ENCODE measurements at regions not wholly inside any gene's neighbourhood (a gene's known extent, or its start where the extent isn't known, plus 50 kb on each side); places are given as distances from the start of the nearest gene placed in this dataset.

GRCh38 chr15:98444138-98444537, 204.2 kb upstream of the IGF1R start (continued):
- TF ChIP-seq MAX (IDR thresholded peaks at IDR 0.05) (no peak), FOSB (CRISPR knock-in tag; IDR thresholded peaks at IDR 0.05) (no peak)

GRCh38 chr15:98445315-98445714, 203.0 kb upstream of the IGF1R start:
- ATAC-seq: no peak
- 0 out of 3 replicates have a peak, but pooled peaks cover 8% of the 10 kb centered on the region for H3K9me3 ChIP-seq
- ChIA-PET POLR2A (no interaction called here), CTCF (interaction anchor here (0.6 to 10.2 kb wide), 10 partner anchors 16 to 768 kb away, joined by 3 to 115 read pairs (median 5); partner anchors contain the start of gene IGF1R)
- H3K4me2 ChIP-seq: no peak overlapping the region
- H3K4me1 ChIP-seq: peaks cover 8% of the 10 kb centered on the region
- FAIRE-seq: no peak
- no peak overlapping the region for H3K27ac ChIP-seq
- 63% methylated on average over 11 of the region's 11 CpGs for WGBS (ENCODE audit: missing lambda C conversion rate)
- TF ChIP-seq KDM5A (IDR thresholded peaks at IDR 0.05) (no peak), ZC3H11A (IDR thresholded peaks at IDR 0.05) (no peak)
- no peak for DNase-seq (ENCODE audit: low read depth in 1 of 2, low spot score in 1 of 2)
- H3K4me3 ChIP-seq: no peak overlapping the region

- Histone ChIP-seq H3K9me3 (0 out of 3 replicates have a peak, but pooled peaks cover 8% of the 10 kb centered on the region), H3K4me1 (peaks cover 8% of the 10 kb centered on the region), H3K4me3 (no peak overlapping the region), H3K27ac (no peak overlapping the region), H3K4me2 (no peak overlapping the region)
- no peak for FAIRE-seq
- no peak for DNase-seq (ENCODE audit: low read depth in 1 of 2, low spot score in 1 of 2)
- WGBS (ENCODE audit: missing lambda C conversion rate): 56% methylated on average over 8 of the region's 8 CpGs
- TF ChIP-seq REST (IDR thresholded peaks at IDR 0.05): peak; percentile 21; the same call in 1 of the 2 replicates
- no peak for TF ChIP-seq ATOH8 (CRISPR knock-in tag; IDR thresholded peaks at IDR 0.05; ENCODE audit: low read depth)
- POLR2A ChIA-PET: no interaction called here
- no peak for ATAC-seq
- CTCF ChIA-PET: interaction anchor here (0.6 to 10.2 kb wide), 10 partner anchors 17 to 767 kb away, joined by 3 to 115 read pairs (median 4); no protein-coding TSS in a partner anchor
Observed at GRCh38 chr15:98446083-98446482, 202.3 kb upstream of the IGF1R start.

- ChIA-PET POLR2A (no interaction called here), CTCF (interaction anchor here (1.0 to 10.2 kb wide), 4 partner anchors 18 to 630 kb away, joined by 4 to 115 read pairs (median 8); no protein-coding TSS in a partner anchor)
- TF ChIP-seq ATOH8 (CRISPR knock-in tag; IDR thresholded peaks at IDR 0.05; ENCODE audit: low read depth) (no peak), EHF (CRISPR knock-in tag; IDR thresholded peaks at IDR 0.05) (no peak), HOXB13 (CRISPR knock-in tag; IDR thresholded peaks at IDR 0.05; ENCODE audit: low read depth) (no peak), E2F6 (IDR thresholded peaks at IDR 0.05; ENCODE audit: borderline replicate concordance, low read depth) (no peak), JUN (IDR thresholded peaks at IDR 0.05) (no peak), MYC (IDR thresholded peaks at IDR 0.05; ENCODE audit: borderline replicate concordance, low read length) (no peak), EHMT2 (IDR thresholded peaks at IDR 0.05; ENCODE audit: low read depth) (no peak), NR3C1 (IDR thresholded peaks at IDR 0.05) (no peak), FOSB (CRISPR knock-in tag; IDR thresholded peaks at IDR 0.05) (no peak), BHLHE40 (IDR thresholded peaks at IDR 0.05; ENCODE audit: low read depth, low read length) (no peak), RCOR1 (IDR thresholded peaks at IDR 0.05; ENCODE audit: low read depth, low read length) (no peak), ZC3H11A (IDR thresholded peaks at IDR 0.05) (no peak), FOXS1 (CRISPR knock-in tag; IDR thresholded peaks at IDR 0.05) (no peak), JUNB (IDR thresholded peaks at IDR 0.05) (no peak), ZFP36 (IDR thresholded peaks at IDR 0.05; ENCODE audit: borderline replicate concordance, partially characterized antibody) (no peak), RFX5 (IDR thresholded peaks at IDR 0.05) (no peak)
- Histone ChIP-seq H3K27ac (no peak overlapping the region), H3K4me1 (peaks cover 8% of the 10 kb centered on the region), H3K4me3 (no peak overlapping the region), H3K9me3 (0 out of 3 replicates have a peak, but pooled peaks cover 8% of the 10 kb centered on the region), H3K4me2 (no peak overlapping the region)
- ATAC-seq (no peak), FAIRE-seq (no peak), DNase-seq (ENCODE audit: low read depth in 1 of 2, low spot score in 1 of 2) (no peak)
- WGBS (ENCODE audit: missing lambda C conversion rate): 16% methylated on average over 8 of the region's 8 CpGs
Observed at GRCh38 chr15:98447069-98447468, 201.3 kb upstream of the IGF1R start.

Data from A549 (cell line).